Caki2 (cell line): ENCODE measurements at regions not wholly inside any gene's neighbourhood (a gene's known extent, or its start where the extent isn't known, plus 50 kb on each side); places are given as distances from the start of the nearest gene placed in this dataset.
"Not testable (repeated sequence)": the region's sequence is repeated elsewhere in the genome, so short reads cannot be mapped to it uniquely, and the experiment has no call there.

Source experiments
- DNase-seq: peaks from one replicate; pipeline ENCODE4 v3.0.0-alpha.2; 2015; ENCODE audit warnings: low read depth
- in situ Hi-C: cut with HindIII; loops from 2 replicates; pipeline ENCODE4 v1.10.0; 2016; ENCODE audit warnings: low sequenced_read_pairs, low pct_unique_long_range_greater_than_20kb, mixed read lengths

DNA sequence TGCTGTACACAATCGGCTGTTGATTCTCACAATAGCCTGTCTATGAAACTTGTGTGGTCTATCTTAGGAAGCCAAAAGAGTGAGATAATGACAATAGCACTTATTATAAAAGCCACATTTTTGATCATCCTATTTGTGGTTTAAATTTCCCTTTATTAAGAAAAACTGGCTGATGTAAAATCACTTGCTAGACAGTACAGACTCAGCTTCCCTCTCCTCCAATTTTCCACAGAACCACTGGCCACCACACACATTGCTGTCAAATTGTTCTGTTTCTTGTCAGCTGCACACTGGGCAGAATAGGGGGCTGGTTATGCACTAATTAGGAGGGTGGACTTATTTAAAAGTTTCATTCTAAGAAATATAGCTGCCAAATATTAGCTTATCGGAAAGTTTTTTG is 425.9 kb downstream of the EPHA3 start:
- in situ Hi-C loops, result no loop called here
- no peak for DNase-seq

GRCh38 chr3:89554587-89554986 is 447.2 kb downstream of the EPHA3 start:
- DNase-seq, in situ Hi-C loops: not testable (repeated sequence)

- in situ Hi-C loops, result no loop called here
Observed at GRCh38 chr3:89558711-89559110, 451.3 kb downstream of the EPHA3 start.

DNA sequence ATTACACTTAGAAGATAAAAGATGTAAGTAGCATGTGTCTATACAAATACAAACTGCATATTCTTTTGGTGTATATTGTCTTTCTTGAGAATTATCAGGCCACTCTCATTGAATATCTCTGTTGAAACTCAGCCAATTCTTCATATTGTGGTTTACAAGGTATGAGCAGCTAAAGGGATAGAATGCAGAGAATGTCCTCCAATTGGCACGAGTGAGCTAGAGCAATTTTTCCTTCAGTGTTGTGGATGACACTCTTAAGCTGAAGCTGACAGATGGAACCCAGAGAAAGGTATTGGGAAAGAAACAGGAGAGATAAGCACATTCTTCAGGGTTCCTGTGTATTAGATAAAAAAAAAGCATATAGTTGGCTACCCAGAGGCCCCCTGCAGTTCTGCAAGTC is 453.1 kb downstream of the EPHA3 start:
- DNase-seq, result no peak
- in situ Hi-C loops, result no loop called here

More at GRCh38 chr3:89558711-89559110, 451.3 kb downstream of the EPHA3 start:
- no peak for DNase-seq

DNA sequence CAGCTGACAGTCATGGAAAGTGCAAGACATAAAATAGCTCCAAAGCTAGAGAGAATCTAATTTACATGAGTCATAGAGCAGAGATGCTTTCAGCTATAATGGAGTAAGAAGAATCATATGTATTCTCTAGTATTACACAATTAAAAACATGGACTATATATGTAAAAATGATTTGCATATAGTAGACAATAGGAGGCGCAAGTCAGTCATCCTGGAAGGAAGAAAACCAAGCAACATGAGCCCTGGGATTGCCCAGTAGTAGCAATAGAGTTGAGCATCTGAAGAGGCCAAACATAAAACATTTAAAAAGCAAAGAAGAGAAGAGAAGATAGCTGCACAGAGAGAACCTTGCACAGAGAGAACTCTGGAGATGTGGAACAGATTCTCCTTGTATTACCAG is 455.0 kb downstream of the EPHA3 start:
- in situ Hi-C loops, result no loop called here
- no peak for DNase-seq

DNA sequence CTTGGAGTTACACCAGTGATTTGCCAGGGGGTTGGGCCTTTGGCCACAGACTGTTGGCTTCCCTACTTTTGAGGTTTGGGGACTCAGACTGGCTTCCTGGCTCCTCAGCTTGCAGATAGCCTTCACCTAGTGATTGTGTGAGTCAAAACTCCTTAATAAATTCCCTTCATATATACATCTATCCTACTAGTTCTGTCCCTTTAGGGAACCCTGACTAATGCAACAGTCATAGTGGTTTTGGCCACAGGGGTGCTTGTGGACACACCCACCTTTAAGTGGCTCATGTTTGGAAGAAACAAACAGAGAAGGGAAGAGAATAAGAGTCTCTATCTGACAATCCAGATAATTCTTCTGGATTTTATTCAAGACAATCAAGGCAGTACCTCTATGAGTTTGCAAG is 457.7 kb downstream of the EPHA3 start:
- in situ Hi-C loops, result no loop called here

GRCh38 chr3:89570465-89570864 is 463.0 kb downstream of the EPHA3 start:
- in situ Hi-C loops, result no loop called here
- no peak for DNase-seq

More for the DNA sequence above, 457.7 kb downstream of the EPHA3 start:
- DNase-seq, result no peak

DNA sequence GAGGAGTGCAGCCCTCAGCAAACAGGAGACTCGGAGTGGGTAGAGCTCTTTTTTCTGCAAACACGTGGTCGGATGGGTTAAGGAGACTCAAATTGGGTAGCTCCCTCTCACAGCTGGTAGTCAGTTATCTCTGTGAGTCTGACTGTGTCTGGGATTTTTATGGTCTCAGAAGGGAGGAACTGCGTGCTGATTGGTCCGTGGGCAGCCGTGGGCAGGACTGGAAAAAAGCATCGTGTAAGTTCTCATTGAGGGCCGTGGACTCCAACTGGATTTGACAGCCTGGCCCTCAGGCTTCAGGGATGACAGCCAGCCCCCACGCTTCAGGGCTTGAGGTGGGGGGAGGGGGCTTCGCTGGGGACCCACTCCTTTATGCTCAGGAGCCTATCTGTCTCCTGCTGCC is 463.9 kb downstream of the EPHA3 start:
- DNase-seq, result no peak
- in situ Hi-C loops, result no loop called here

GRCh38 chr3:89571707-89572106 is 464.3 kb downstream of the EPHA3 start:
- DNase-seq, result no peak
- in situ Hi-C loops, result no loop called here

DNA sequence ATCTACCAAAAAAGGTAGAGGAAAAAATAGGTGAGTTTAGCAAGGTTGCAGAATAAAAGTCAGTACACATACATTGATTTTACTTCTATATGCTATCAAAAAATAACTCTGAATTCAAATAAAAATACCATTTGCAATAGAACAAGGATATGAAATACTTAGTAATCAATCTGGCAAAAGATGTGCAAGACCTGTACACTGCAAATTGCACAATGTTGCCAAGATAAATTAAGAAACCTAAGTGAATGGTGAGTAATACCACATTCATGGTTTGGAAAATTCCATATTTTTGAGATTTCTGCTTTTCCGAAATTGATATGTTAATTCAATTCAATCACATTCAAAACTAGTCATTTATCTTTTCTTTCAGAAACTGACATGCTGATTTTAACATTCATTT is 464.8 kb downstream of the EPHA3 start:
- in situ Hi-C loops, result no loop called here
- no peak for DNase-seq

DNA sequence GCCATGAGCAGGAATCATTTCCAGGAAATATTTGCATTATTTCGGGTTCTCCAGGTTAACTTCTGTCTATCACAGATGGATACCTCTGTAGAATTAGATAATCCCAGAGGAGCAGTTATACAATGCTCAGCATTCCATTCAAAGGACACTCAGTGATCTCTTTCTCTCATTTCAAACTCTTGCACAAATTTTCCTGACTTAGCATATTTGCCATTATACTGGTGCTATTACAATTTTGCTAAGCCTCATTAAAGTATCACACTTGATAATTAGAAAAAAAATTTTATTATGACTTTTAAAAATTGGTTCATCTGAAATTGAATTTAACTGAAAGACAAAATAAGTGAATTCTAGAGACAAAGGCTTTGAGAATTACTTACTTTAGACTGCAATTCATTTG is 469.0 kb downstream of the EPHA3 start:
- in situ Hi-C loops, result no loop called here
- no peak for DNase-seq

DNA sequence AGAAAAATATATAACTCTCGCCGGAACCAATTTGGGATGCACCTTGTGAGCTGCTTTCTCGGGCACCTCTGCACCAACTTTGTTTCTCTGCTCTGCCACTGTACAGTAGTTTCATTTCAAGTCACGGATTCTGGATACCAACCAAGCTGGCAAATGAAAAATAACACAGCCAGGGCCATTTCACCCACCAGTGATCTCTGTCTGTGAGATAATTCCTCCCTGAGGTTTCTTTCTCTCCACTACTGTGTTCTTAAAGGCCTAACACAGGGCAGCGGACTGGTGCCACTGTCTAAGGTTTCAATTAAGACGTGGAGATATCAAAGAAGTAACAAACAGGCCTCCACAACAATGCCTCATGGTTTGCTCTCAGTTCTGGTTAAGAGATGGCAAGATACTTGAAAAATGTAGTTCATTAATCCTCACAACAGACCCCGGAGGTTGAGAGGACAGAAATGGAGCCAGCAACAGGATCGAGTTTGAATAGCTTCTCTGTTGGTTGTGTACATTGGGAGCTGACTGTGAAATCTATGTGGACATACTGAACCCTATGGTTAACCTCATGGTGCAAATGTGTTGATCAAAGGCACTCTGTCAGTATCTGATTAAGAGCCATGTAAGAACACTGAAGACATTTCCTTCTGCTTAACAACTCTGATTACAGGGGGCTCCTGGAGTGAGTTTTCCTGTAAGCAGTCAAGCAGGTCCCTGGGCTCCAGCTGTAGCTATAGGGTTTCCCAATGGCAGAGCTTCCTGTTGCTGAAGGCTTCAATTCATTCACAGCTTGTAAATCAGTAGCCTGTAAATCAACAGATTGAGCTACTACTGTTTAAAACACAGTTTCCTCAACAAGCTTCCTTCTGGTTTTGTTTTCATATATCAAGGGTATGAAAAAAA is 470.5 kb downstream of the EPHA3 start:
- no peak for DNase-seq
- in situ Hi-C loops, result no loop called here

GRCh38 chr3:89580859-89581258 is 473.4 kb downstream of the EPHA3 start:
- in situ Hi-C loops, result no loop called here
- DNase-seq, result no peak

DNA sequence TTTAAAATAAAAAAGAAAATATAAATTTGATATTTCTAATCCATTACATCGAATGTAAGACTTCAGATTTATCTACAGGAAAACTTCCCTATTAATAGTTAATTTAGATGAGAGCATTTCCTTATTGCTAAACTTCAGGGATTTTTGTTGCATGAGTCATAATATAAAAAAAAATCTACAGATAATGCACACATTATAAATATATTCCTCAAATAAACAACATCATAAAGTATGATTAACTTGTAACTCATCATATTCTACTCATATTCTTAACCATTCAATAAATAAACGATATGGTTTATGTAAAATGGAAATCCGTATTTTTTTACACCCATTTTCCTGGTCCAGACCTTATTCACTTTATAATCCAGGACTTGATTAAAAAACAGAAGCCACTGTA is 477.0 kb downstream of the EPHA3 start:
- in situ Hi-C loops, result no loop called here
- no peak for DNase-seq

DNA sequence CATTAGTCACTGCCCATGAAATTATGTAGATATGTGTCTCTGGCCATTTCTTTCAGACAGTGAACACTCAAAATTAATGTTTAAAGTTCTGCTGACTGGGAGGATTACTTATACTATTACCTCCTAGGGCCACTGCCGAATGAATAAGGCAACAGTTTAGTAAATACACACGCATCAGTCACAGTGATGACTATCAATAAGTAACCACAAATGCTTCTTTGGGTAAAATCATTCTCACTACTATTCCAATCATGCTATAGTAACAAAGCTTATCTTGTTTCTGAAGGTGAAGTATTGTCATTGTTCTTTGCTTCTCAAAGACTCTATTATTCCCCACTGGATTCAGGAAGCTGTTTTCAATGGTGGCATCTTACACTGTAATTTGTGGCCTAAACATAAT is 478.8 kb downstream of the EPHA3 start:
- DNase-seq, result no peak
- in situ Hi-C loops, result no loop called here

DNA sequence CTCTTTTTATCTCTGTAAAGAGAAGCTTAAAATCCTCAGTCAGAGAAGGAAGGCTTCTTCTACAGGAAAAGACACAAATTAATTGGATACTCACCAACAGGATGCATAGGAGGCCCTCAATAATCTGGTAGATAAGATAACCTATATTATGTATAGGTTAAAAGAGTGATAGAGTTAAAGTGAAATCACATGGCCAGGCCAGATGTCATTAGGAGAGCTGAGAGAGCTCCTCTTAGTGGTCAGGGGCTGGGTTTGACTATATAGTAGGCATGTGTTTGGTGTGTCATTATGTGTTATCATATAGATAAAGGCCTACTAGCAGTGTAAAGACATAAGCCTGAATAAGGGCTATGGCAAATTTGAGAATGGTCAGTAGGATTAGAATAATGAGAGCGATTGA is 479.3 kb downstream of the EPHA3 start:
- no peak for DNase-seq
- in situ Hi-C loops, result no loop called here

DNA sequence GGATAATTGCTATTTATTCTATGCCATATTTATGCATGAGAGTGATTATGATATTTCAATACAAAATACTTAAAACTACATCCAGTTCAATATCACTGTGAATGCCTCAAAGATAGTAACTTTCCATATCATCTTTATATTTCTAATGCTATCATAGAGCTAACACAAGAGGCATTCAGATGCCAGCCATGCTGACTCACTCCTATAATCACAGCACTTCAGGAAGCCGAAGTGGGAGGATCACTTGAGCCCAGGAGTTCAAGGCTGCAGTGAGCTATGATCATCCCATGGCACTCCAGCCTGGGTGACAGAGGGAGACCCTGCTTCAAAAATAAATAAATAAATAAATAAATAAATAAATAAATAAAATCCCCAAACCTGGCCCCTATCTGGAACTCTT is 498.7 kb downstream of the EPHA3 start:
- in situ Hi-C loops, result no loop called here
- DNase-seq, result no peak

GRCh38 chr3:89612027-89612426 is 504.6 kb downstream of the EPHA3 start:
- in situ Hi-C loops, result no loop called here
- no peak for DNase-seq

DNA sequence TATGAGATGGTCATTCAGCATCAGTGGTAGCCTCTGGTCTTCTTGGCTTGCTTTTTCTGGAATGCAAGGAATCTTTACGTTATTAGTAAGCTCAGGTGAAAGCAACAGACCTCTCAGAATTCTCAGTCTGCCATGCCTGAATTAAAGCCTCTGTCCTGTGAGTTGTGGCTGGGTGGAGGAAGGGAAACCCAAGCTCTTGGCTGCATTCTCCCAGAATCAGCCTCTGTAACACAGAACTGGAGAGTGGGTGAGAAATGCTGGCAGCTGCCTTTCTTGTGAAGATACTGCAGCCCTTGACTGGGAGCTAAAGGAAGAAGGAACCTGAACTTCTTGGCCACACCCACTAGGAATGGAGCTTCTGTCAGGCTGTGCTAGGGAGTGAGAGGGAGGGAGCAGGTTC is 505.8 kb downstream of the EPHA3 start:
- in situ Hi-C loops, result no loop called here
- DNase-seq, result no peak

- in situ Hi-C loops, result no loop called here
- DNase-seq, result no peak
Observed at GRCh38 chr3:89617706-89618105, 510.3 kb downstream of the EPHA3 start.
